ENCODE measurements at regions not wholly inside any gene's neighbourhood (a gene's known extent, or its start where the extent isn't known, plus 50 kb on each side); places are given as distances from the start of the nearest gene placed in this dataset.

GRCh38 chr7:12139416-12139815 is 71.7 kb upstream of the TMEM106B start:
- no peak for DNase-seq (ENCODE audit: low spot score)
- no peak for ATAC-seq (ENCODE audit: low FRiP score)
- TF ChIP-seq CTCF (IDR thresholded peaks at IDR 0.05) = no peak

GRCh38 chr7:12146813-12147212 is 64.3 kb upstream of the TMEM106B start:
- no peak for TF ChIP-seq CTCF (IDR thresholded peaks at IDR 0.05)
- DNase-seq (ENCODE audit: low spot score) (no peak), ATAC-seq (ENCODE audit: low FRiP score) (no peak)

GRCh38 chr7:12152196-12152918 is 58.7 kb upstream of the TMEM106B start:
- DNase-seq (ENCODE audit: low spot score) (no peak), ATAC-seq (ENCODE audit: low FRiP score) (no peak)
- TF ChIP-seq CTCF (IDR thresholded peaks at IDR 0.05) = no peak

GRCh38 chr7:12154119-12154518 is 57.0 kb upstream of the TMEM106B start:
- ATAC-seq (ENCODE audit: low FRiP score) (no peak), DNase-seq (ENCODE audit: low spot score) (no peak)
- TF ChIP-seq CTCF (IDR thresholded peaks at IDR 0.05) = no peak

- TF ChIP-seq CTCF (IDR thresholded peaks at IDR 0.05) = no peak
- no peak for DNase-seq (ENCODE audit: low spot score)
Observed at GRCh38 chr7:12157517-12157916, 53.6 kb upstream of the TMEM106B start.

GRCh38 chr7:12158334-12159060 is 52.6 kb upstream of the TMEM106B start:
- DNase-seq (ENCODE audit: low spot score) (no peak), ATAC-seq (ENCODE audit: low FRiP score) (no peak)
- TF ChIP-seq CTCF (IDR thresholded peaks at IDR 0.05) = no peak

More at GRCh38 chr7:12157517-12157916, 53.6 kb upstream of the TMEM106B start:
- no peak for ATAC-seq (ENCODE audit: low FRiP score)

- no peak for TF ChIP-seq CTCF (IDR thresholded peaks at IDR 0.05)
- DNase-seq (ENCODE audit: low spot score) = no peak
- ATAC-seq (ENCODE audit: low FRiP score) = no peak
Observed at GRCh38 chr7:12161146-12161545, 49.9 kb upstream of the TMEM106B start.

Measured in omental fat pad (tissue), 3 donors.